Kidney epithelial cell (primary cell): ENCODE measurements at regions not wholly inside any gene's neighbourhood (a gene's known extent, or its start where the extent isn't known, plus 50 kb on each side); places are given as distances from the start of the nearest gene placed in this dataset.

Experiments
- DNase-seq: peaks from one replicate; pipeline ENCODE4 v3.0.0-alpha.2; 2010; ENCODE audit warnings: low read depth
- H3K27me3 ChIP-seq: 2 replicates; pipeline ENCODE4 v1.6.0; 2011; ENCODE audit warnings: low read length; ENCODE audit not compliant: control insufficient read depth, insufficient read depth
- H3K36me3 ChIP-seq: 2 replicates; pipeline ENCODE4 v1.5.1; 2011; ENCODE audit warnings: low read length; ENCODE audit not compliant: control insufficient read depth, insufficient read depth
- H3K4me3 ChIP-seq: 2 replicates; pipeline ENCODE4 v1.5.1; 2011; ENCODE audit warnings: low read depth, mild to moderate bottlenecking, control low read depth, low read length
- TF ChIP-seq, protein P1 (sequence below): IDR thresholded peaks from 2 replicates; pipeline ENCODE4 v1.5.1; 2011; ENCODE audit warnings: mild to moderate bottlenecking, moderate library complexity, low read length, control low read depth, inconsistent platforms; ENCODE audit not compliant: insufficient read depth, poor library complexity, severe bottlenecking

DNA sequence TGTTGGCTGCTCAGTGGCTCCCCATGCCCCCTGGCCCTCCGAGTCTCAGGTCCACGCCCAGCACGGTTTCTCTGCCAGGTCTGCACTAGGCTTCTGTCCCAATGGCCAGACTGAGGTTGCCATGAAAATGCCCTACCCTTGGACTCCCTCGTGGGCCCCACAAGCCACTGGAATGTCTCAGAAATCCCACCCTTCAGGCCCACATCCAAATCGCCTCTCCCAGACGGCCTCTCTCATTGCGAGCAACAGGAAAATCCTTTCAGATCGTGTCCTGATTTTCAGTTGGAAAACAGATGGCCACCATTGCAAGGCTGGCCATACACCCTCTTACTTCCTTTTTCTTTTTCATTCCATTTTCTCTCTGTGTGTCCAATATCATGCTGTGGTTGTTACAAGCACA is 77.3 kb downstream of the IRF2BPL start:
- Histone ChIP-seq H3K36me3 (no peaks in the 10 kb centered on the region), H3K27me3 (no peaks in the 10 kb centered on the region), H3K4me3 (no peak overlapping the region)
- TF ChIP-seq, protein P1, sequence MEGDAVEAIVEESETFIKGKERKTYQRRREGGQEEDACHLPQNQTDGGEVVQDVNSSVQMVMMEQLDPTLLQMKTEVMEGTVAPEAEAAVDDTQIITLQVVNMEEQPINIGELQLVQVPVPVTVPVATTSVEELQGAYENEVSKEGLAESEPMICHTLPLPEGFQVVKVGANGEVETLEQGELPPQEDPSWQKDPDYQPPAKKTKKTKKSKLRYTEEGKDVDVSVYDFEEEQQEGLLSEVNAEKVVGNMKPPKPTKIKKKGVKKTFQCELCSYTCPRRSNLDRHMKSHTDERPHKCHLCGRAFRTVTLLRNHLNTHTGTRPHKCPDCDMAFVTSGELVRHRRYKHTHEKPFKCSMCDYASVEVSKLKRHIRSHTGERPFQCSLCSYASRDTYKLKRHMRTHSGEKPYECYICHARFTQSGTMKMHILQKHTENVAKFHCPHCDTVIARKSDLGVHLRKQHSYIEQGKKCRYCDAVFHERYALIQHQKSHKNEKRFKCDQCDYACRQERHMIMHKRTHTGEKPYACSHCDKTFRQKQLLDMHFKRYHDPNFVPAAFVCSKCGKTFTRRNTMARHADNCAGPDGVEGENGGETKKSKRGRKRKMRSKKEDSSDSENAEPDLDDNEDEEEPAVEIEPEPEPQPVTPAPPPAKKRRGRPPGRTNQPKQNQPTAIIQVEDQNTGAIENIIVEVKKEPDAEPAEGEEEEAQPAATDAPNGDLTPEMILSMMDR: no peak
- DNase-seq: no peak

DNA sequence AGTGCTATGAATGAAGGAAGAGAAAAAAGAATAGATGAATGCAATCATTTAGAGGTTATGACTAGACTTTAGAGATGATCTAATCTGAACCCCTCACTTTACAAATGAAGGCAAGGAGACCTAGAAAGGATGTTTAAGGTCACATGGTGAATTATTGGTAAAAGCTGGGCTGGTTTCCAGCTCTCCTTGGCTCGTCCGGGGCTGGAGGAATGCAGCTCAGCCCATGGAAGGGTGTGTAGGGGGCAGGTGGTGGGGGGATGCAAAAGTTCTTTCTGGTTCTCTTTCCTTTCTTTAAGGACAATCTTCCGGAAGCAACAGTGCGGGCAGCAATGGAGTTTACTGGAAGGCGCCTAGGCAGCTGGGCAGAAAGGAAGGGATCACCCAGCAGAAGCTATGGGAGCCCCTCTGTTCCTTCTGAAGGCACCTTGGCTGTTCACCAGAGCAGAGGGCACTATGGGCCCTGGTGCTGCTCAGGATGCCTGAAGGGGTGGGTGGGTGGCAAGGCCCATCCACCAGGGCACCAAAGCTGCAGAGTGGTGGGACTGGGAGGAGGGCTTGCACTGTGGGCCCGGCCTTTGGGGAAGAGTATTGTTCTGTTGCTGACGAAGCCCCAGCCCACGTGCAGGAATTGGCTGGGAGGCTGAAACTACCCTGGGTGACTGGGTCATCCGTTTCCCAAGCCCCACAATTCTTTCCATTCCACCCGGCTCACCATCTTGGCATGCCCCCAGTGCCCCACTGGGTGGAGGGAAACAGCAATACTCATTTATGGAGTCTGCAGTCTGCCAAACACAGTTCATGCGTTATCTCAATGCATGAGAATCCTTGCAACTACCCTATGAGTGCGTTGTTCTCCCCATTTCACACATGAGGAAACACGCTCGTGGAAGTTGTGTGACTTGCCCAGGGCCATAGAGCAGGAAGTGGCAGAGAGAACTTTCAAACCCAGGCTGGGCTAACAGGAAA is 78.2 kb downstream of the IRF2BPL start:
- no peak for DNase-seq
- H3K36me3 ChIP-seq: no peaks in the 10 kb centered on the region
- TF ChIP-seq, protein P1: no peak
- no peak overlapping the region for H3K4me3 ChIP-seq
- no peaks in the 10 kb centered on the region for H3K27me3 ChIP-seq

DNA sequence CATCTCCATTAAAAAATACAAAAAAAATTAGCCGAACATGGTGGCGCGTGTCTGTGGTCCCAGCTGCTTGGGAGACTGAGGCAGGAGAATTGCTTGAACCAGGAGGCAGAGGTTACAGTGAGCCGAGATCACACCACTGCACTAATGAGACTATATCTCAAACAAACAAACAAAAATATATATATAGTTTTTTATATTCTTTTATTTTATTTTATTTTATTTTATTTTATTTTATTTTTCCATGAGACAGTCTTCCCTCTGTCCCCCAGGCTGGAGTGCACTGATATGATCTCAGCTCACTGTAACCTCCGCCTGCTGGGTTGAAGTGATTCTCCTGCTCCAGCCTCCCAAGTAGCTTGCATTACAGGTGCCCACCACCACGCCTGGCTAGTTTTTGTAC is 79.5 kb downstream of the IRF2BPL start:
- H3K36me3 ChIP-seq: no peaks in the 10 kb centered on the region
- no peak overlapping the region for H3K4me3 ChIP-seq
- DNase-seq: no peak
- TF ChIP-seq, protein P1: no peak
- no peaks in the 10 kb centered on the region for H3K27me3 ChIP-seq

DNA sequence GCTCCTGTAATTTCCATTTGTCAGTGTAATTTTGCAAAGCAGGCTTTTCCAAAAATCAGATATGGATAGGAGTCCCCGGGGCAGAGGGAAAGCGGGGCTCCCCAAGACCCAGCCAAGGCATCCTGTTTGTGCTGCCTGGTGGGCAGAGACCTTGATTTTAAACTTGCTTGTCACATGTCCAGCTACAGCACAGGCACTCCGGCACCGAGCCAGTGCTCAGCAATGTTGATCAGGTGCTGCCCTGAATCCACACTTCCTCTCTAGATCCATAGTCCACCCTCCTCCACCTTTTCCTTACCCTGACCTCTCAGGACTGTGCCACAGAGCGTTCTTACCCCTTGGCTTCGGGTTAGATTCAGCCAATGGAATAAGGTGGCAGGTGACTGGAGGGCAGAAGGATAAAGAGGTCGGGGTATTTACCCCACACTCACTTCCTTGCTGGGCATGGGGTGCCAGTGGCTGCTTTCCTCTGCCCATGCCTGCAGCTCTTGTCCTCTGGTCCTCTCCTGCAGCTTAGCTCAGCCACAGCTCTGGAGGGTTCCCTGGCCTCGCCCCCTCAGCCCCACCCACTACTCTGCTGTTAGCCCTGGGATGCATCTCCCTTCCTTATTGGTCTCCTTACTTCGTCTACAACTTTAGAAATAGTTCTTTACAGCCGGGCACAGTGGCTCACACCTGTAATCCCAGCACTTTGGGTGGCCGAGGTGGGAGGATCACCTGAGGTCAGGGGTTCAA is 80.1 kb downstream of the IRF2BPL start:
- Histone ChIP-seq H3K36me3 (no peaks in the 10 kb centered on the region), H3K27me3 (no peaks in the 10 kb centered on the region), H3K4me3 (no peak overlapping the region)
- DNase-seq: no peak
- TF ChIP-seq, protein P1: no peak

DNA sequence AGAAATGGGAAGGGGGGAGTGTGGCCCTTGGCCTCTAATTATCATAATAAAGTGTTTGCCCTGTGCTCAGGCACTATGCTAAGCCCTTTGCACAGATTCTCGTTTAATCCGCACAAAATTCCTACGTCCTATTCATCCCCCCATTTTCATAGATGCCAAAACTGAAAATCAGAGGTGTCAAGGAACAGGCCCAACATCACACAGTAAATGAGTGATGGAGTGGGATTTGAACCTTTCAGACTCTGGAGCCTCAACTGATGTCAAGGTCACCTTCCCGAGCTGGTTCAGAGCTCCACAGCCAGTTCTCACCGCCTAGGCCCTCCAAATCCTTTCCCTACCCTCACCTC is 80.7 kb downstream of the IRF2BPL start:
- DNase-seq: no peak
- Histone ChIP-seq H3K27me3 (no peaks in the 10 kb centered on the region), H3K36me3 (no peaks in the 10 kb centered on the region), H3K4me3 (no peak overlapping the region)
- TF ChIP-seq, protein P1: no peak
